NB4 (cell line): ENCODE measurements at regions not wholly inside any gene's neighbourhood (a gene's known extent, or its start where the extent isn't known, plus 50 kb on each side); places are given as distances from the start of the nearest gene placed in this dataset.
A peak's percentile ranks its signal among the peaks of the same experiment; 100 is the strongest.

Experiments
- DNase-seq: peaks from one replicate; pipeline ENCODE4 v3.0.0; 2010; ENCODE audit warnings: low read depth
- H3K4me3 ChIP-seq: one replicate; pipeline ENCODE4 v1.5.1; 2011; ENCODE audit warnings: mild to moderate bottlenecking, low read depth, low read length, moderate library complexity
- CTCF ChIP-seq: IDR thresholded peaks from one replicate; pipeline ENCODE4 v1.5.1; 2012; ENCODE audit warnings: low read depth, low read length
- MAX ChIP-seq: IDR thresholded peaks from 2 replicates; pipeline ENCODE4 v1.6.1; 2011; ENCODE audit warnings: low read depth, low read length
- MYC ChIP-seq: IDR thresholded peaks from 2 replicates; pipeline ENCODE4 v1.6.1; 2011; ENCODE audit warnings: low read depth, low read length
- POLR2A ChIP-seq: IDR thresholded peaks from 2 replicates; pipeline ENCODE4 v1.6.1; 2011; ENCODE audit warnings: mild to moderate bottlenecking; ENCODE audit not compliant: insufficient read length; ENCODE audit errors: extremely low read depth

GRCh38 chr13:48853728-48854102 is 122.0 kb upstream of the FNDC3A start:
- no peak overlapping the region for H3K4me3 ChIP-seq
- no peak for DNase-seq
- TF ChIP-seq MAX, result no peak
- no peak for TF ChIP-seq POLR2A
- no peak for TF ChIP-seq CTCF
- no peak; the same call in 1 of the 2 replicates for TF ChIP-seq MYC

- H3K4me3 ChIP-seq, result no peak overlapping the region
- DNase-seq, result no peak
- TF ChIP-seq POLR2A, result no peak
- no peak for TF ChIP-seq MAX
- TF ChIP-seq CTCF, result no peak
- no peak for TF ChIP-seq MYC
Observed at GRCh38 chr13:48857576-48857975, 118.1 kb upstream of the FNDC3A start.

GRCh38 chr13:48858122-48858902 is 117.4 kb upstream of the FNDC3A start:
- no peak overlapping the region for H3K4me3 ChIP-seq
- TF ChIP-seq CTCF, result no peak
- TF ChIP-seq MYC, result no peak
- no peak for TF ChIP-seq MAX
- TF ChIP-seq POLR2A, result no peak
- peak; percentile 25 for DNase-seq

- TF ChIP-seq MYC, result no peak
- no peak for TF ChIP-seq POLR2A
- no peak for TF ChIP-seq CTCF
- TF ChIP-seq MAX, result no peak
- peak; percentile 77 for DNase-seq
- peak overlapping the region; percentile 37 for H3K4me3 ChIP-seq
Observed at GRCh38 chr13:48859272-48860105, 116.2 kb upstream of the FNDC3A start.

- no peak for DNase-seq
- TF ChIP-seq MYC (no peak), CTCF (no peak), MAX (no peak), POLR2A (no peak)
- no peak overlapping the region for H3K4me3 ChIP-seq
Observed at GRCh38 chr13:48860364-48860763, 115.3 kb upstream of the FNDC3A start.
